ENCODE measurements at regions not wholly inside any gene's neighbourhood (a gene's known extent, or its start where the extent isn't known, plus 50 kb on each side); places are given as distances from the start of the nearest gene placed in this dataset.

DNA sequence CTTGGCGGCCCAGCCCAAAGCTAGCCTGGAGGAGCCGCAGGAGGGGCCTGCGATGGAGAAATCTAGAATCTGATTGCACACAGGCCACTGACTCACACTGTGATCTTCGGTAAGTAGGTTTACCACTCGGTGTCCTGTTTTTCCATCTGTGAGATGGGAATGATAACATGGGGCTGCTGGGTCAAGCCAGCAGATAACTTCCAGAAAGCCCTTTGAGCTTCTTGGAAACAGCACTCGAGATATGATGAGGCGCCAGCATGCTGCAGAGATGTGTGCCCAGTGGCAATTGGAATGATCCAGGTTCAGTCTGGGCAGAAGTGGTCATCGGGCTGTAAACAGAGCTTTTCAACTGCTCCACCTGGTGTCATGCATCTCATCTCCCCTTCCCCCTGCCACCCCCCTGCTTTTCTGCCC lies 771.3 kb upstream of the TBX3 start:
- no peak overlapping the region for H3K27ac ChIP-seq (ENCODE audit: low read depth, low read length)
- H3K4me1 ChIP-seq (replicated peaks in 1 of 4; ENCODE audit: control insufficient read depth in 3 of 4, insufficient read depth in 4 of 4, low read length in 3 of 4) = peaks cover 9 to 21% (median 15%) of the 10 kb centered on the region in 4 experiments
- no peak overlapping the region for H3K4ac ChIP-seq (replicated peaks; ENCODE audit: insufficient read length, low read depth, low read length)
- no peak overlapping the region for H2BK5ac ChIP-seq (ENCODE audit: low read depth, low read length)
- H4K8ac ChIP-seq (ENCODE audit: extremely low read depth, insufficient read depth, low read length) = no peak overlapping the region
- H4K91ac ChIP-seq (replicated peaks; ENCODE audit: insufficient read length, low read length) = no peak overlapping the region
- H2AK5ac ChIP-seq (ENCODE audit: low read depth, low read length) = no peak overlapping the region
- 90% methylated on average over 7 of the region's 8 CpGs; no CpG with 5 or more reads in 1 of the 2 experiments for WGBS, 2 experiments (ENCODE audit: extremely low coverage in 1 of 2, insufficient coverage in 1 of 2, insufficient read length in 1 of 2, insufficient replicate concordance in 2 of 2, low coverage in 1 of 2, low lambda C conversion rate in 2 of 2, missing lambda C conversion rate in 1 of 2)
- no peak overlapping the region for H3K56ac ChIP-seq (replicated peaks; ENCODE audit: insufficient read length, low read depth, low read length)
- H3K23me2 ChIP-seq (ENCODE audit: low read depth, low read length) = peaks cover 10% of the 10 kb centered on the region; the same call in 1 of the 2 replicates
- no peak for FAIRE-seq
- POLR2A ChIA-PET (ENCODE audit: partially characterized antibody) = no interaction called here
- no peak overlapping the region for H2BK20ac ChIP-seq (ENCODE audit: low read length)
- no peak overlapping the region for H2BK12ac ChIP-seq (ENCODE audit: low read depth, low read length)
- no peaks in the 10 kb centered on the region for H3K9me3 ChIP-seq (ENCODE audit: insufficient read depth in 2 of 2, low read depth in 1 of 2, low read length in 1 of 2)
- H3K27me3 ChIP-seq (replicated peaks in 1 of 4; ENCODE audit: control insufficient read depth in 3 of 4, extremely low read depth in 1 of 4, insufficient read depth in 3 of 4, low read length in 3 of 4) = peaks cover 0 to 16% (median 11%) of the 10 kb centered on the region in 4 experiments; a peak in 5 of 7 replicates
- no peak overlapping the region for H3K23ac ChIP-seq (ENCODE audit: insufficient read length)
- H3K4me2 ChIP-seq (ENCODE audit: insufficient read depth in 1 of 2, low read depth in 2 of 2, low read length in 2 of 2) = 0 out of 4 replicates have a peak overlapping the region, but pooled peaks of 1 of the 2 experiments have one; percentile 8
- no peak overlapping the region for H2BK120ac ChIP-seq (replicated peaks; ENCODE audit: low read depth, low read length)
- no peaks in the 10 kb centered on the region for H3K79me1 ChIP-seq (ENCODE audit: low read depth, low read length)
- no peak overlapping the region for H3K18ac ChIP-seq (ENCODE audit: extremely low read depth, low read length)
- no peak overlapping the region for H4K5ac ChIP-seq (ENCODE audit: insufficient read length, low read depth, low read length)
- H2BK15ac ChIP-seq (ENCODE audit: low read length) = no peak overlapping the region
- no peak overlapping the region for H2AFZ ChIP-seq (ENCODE audit: low read length)
- H3K9ac ChIP-seq (replicated peaks in 1 of 4; ENCODE audit: extremely low read depth in 1 of 4, low read depth in 3 of 4, low read length in 3 of 4) = no peak overlapping the region
- no peak overlapping the region for H3K14ac ChIP-seq (ENCODE audit: insufficient read length)
- no peaks in the 10 kb centered on the region for H4K20me1 ChIP-seq (replicated peaks in 1 of 2; ENCODE audit: control insufficient read depth in 1 of 2, insufficient read depth in 2 of 2, low read length in 2 of 2)
- H3K4me3 ChIP-seq (ENCODE audit: extremely low read depth in 1 of 4, insufficient read depth in 2 of 4, low read depth in 3 of 4, low read length in 4 of 4) = no peak overlapping the region
- no peak for DNase-seq (ENCODE audit: low read depth in 1 of 2, low spot score in 2 of 2)
- CTCF ChIA-PET (ENCODE audit: partially characterized antibody) = interaction anchor here (0.6 to 4.7 kb wide), 5 partner anchors 12 to 794 kb away, joined by 3 to 33 read pairs (median 3); no protein-coding TSS in a partner anchor
- H3K36me3 ChIP-seq (ENCODE audit: control insufficient read depth in 2 of 4, insufficient read depth in 4 of 4, low read length in 3 of 4) = no peaks in the 10 kb centered on the region
- no peaks in the 10 kb centered on the region for H3K79me2 ChIP-seq (ENCODE audit: control insufficient read depth in 1 of 2, insufficient read depth in 2 of 2, low read length in 2 of 2)
- no peak for TF ChIP-seq JUN (IDR thresholded peaks at IDR 0.05; ENCODE audit: low read depth, low read length)
- TF ChIP-seq BRCA1 (IDR thresholded peaks at IDR 0.05; ENCODE audit: low read depth, low read length) = no peak
- no peak for TF ChIP-seq EZH2 (IDR thresholded peaks at IDR 0.05; ENCODE audit: low read depth, low read length, severe bottlenecking)
- TF ChIP-seq SAP30 (IDR thresholded peaks at IDR 0.05; ENCODE audit: insufficient read depth, insufficient replicate concordance, low read length) = no peak
- TF ChIP-seq ASH2L (IDR thresholded peaks at IDR 0.05; ENCODE audit: low read length) = no peak
- no peak for TF ChIP-seq SP2 (IDR thresholded peaks at IDR 0.05; ENCODE audit: low read length)
- TF ChIP-seq ZNF274 (IDR thresholded peaks at IDR 0.05; ENCODE audit: borderline replicate concordance, extremely low read depth, low read length) = no peak
- TF ChIP-seq CBX8 (IDR thresholded peaks at IDR 0.05; ENCODE audit: borderline replicate concordance, low read depth, low read length) = no peak
- TF ChIP-seq GTF2F1 (IDR thresholded peaks at IDR 0.05; ENCODE audit: borderline replicate concordance, low read depth, low read length) = no peak
- no peak for TF ChIP-seq TAF1 (IDR thresholded peaks at IDR 0.05; ENCODE audit: low read depth, low read length)
- TF ChIP-seq, protein P1, sequence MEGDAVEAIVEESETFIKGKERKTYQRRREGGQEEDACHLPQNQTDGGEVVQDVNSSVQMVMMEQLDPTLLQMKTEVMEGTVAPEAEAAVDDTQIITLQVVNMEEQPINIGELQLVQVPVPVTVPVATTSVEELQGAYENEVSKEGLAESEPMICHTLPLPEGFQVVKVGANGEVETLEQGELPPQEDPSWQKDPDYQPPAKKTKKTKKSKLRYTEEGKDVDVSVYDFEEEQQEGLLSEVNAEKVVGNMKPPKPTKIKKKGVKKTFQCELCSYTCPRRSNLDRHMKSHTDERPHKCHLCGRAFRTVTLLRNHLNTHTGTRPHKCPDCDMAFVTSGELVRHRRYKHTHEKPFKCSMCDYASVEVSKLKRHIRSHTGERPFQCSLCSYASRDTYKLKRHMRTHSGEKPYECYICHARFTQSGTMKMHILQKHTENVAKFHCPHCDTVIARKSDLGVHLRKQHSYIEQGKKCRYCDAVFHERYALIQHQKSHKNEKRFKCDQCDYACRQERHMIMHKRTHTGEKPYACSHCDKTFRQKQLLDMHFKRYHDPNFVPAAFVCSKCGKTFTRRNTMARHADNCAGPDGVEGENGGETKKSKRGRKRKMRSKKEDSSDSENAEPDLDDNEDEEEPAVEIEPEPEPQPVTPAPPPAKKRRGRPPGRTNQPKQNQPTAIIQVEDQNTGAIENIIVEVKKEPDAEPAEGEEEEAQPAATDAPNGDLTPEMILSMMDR (IDR thresholded peaks at IDR 0.05; ENCODE audit: control extremely low read depth in 1 of 3, insufficient read depth in 1 of 3, low read depth in 1 of 3, low read length in 3 of 3) = peak in 1 of 3 experiments; percentile 21; a peak in 1 of 4 replicates

All from H1 (cell line).